GM19438 (cell line): ENCODE measurements at regions not wholly inside any gene's neighbourhood (a gene's known extent, or its start where the extent isn't known, plus 50 kb on each side); places are given as distances from the start of the nearest gene placed in this dataset.

Experiments
- ATAC-seq: cut with Tn5 transposase; IDR thresholded peaks from one replicate; pipeline ENCODE4 v1.9.1; 2021; ENCODE audit warnings: low read depth; ENCODE audit not compliant: unreplicated experiment

DNA sequence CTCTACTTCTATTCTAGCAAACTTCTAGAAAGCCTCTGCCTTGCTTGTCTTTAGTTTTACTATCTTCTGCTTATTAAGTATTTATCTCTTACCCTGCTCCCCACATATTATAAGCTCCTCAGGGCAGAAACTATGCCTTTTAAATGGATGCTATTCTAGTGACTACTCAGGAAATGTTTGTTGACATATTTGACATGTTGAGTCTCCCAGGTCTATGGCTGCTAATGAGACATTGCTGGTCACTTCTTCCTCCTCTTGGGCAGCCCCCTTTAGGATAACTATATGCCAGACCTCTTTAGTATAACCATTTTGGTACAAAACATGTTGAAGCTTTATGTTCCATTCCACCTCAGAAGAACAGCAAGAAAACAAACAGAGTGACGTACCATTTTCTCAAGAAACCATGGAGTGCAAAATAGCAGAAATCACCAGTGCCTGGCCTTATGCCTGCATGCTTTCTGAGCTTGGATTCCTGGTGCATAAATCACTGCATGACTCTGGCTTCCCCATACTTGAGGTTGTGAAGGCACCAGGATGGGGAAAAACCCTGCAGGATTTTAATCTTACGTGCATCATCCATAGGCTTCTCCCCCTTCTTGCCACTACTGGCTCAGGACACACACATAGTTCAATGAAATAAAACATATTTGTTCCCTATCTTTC is 202.6 kb downstream of the TMX1 start:
- no peak for ATAC-seq

DNA sequence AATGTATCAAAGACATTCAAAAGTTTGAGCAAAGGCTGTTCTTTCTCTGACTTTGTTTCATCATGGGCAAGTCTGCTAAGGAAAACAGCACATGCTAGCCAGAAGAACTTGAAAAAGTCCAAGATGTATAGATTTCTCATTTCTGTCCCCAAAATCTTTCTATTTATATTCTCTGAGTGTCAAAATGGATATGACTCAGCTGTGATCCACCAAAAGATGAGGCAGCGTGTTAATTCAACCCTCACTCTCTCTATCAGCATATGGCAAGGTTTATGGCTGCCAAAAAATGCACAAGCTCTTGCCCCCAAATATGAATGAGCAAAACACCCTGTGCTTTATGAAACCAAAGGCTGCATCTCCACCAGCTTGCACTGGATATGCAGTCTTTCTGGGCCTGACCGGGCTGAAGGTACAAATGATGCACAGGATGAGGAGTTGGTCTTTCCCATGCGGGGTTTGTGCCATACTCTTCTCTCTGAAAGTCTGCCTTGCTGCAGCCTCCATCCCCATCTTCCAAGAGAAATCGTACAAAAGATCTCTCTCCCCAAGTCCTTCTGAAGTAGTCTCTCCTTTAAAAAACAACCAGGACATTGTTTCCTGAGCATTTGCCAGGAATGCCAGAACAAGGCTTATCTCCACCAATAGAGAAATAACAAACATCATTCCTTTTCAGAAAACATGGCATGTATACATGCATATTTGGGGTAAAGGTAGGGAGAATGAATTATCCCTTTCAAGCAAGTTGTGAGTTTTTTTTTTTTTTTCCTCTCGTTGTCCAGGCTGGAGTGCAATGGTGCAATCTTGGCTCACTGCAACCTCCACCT is 203.4 kb downstream of the TMX1 start:
- ATAC-seq = no peak

DNA sequence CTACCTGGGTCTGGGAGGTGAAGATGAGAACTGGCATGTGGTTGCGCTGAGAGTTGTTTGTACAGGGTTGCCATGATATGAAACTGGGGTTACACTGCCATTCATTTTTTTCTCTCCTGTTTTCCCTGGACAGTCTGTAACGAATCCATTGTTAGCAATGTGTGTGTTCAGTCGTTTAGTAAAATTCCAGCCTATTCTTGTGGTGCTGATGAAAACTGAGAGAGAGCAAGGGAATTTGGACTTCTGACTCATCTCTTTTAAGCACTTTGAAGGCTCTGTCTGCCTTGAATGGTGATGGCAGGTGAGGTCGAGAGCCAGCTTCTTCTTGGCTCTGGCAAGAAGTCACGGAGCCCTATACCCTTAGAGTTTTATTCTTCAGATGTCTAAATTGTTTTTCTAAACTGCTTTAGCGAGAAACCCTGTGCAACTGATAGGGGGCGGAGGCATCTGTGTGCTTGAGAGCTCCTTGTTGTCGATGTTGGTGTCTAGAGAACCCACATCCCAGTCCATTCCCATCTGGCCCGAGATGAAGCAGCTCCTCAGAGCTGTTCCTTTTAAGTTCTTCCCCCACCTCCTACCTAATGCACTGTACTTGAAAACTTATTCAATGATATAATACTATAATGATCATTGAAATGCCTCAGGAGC is 204.4 kb downstream of the TMX1 start:
- ATAC-seq = no peak

DNA sequence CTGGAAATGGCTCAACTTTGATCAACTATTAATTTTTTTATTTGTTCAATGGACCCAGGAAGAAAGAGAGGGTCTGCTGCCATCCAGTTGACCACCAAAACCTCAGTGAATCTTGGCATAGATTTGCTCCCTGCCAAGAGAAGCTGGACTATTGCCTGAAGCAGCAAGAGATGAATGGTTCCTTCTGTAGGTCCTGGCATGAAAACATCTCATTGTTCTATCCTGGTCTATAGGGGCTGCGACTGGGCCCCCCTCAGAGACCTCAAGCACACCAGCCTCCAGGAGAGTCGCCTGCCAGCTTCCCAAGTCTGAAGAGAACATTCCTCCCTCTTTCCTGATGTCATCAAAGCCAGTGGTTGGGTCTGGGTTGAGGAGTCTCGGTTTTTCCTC is 204.9 kb downstream of the TMX1 start:
- no peak for ATAC-seq

DNA sequence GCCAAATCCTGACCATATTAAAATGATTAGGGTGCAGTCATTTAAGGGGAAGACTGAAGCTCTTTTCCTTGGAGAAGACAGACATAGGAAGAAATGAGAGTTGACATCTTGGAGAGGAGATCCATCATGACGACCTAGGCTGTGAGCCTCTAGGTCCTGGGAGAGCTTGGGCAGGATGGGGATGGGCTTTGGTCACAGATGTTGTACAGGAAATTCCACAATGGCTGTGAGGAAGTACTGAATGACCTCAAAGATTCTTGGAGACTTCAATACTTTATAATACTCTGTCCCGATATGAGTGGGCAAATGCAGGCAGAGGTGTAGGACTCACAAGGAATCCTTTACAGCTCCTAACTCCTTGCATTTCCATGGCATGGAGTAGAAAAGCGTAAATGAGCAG is 204.9 kb upstream of the FRMD6 start:
- ATAC-seq = no peak

DNA sequence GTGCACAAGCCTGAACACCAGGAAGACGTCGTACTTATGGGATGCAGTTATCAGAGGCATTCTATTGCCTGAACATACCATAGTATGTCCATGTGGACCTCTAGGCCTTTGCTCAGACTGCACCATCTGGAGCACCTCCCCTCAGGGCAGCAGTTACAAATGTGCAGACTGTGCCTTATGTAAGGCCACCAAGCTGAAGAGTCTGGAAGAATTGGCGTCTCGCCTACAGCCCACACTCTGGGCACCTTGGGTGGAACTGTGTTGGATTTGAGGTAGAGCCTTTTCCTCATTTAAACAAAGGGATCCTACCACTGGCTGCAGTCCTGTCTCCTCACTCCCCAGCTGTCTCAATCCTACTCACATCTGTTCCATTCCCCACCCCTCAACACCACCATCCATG is 204.3 kb upstream of the FRMD6 start:
- ATAC-seq = no peak

DNA sequence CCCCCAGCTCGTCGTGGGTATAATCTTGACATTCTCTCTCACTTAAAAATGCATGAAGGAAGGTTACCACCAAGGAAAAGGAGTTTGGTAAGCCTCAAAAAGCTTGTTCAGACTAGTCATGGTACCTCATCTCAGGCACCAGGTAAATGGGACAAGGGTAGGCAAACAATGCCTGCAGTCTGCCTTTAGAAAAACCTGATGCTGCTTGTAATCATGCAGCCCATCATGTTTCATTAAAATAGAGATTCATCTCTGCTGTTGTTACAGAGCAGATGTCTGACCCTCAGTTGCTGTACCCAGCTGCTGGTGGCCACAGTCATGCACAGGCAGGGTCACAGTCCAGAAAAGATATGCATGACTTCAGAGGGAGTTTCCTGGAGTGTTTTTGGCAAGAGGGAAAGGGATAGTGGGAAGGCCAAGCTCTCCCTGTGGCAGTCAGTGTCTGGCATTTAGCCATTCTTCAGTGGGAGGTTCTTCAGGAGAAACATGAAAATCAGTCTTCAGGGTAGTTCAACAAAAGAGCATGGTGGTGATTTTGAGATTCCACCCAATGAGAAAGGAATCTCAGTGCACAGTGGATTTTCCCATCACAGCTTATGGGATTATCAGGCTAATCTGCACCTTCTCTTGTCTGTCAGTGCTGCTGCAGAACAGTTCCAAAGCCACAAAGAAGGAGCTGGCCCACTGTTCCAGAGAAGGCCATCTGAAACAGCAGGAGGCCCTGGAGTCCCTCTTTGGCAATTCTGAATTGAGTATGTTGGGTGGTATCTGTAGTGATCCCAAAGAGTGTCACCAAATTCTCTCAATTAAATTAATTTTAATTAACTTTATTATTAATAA is 202.7 kb upstream of the FRMD6 start:
- no peak for ATAC-seq

DNA sequence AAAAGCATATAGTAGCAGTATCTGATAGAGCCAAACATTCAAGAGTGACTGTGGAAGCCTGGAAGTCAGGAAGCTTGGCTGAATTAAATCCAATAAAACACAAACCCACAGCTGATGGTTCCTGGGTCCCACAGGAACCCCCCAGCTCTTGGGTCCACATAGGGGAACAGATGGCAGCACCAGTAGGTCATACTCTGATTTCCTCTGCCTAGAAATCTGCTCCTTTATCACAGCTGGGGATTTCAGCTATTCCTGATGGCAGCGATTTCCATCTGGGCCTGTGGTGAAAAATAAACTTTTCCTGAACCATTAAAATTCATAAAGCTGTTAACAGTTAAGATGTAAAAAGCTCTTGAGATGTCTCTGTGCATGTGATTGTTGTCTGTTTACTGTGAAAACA is 202.0 kb upstream of the FRMD6 start:
- ATAC-seq = no peak

DNA sequence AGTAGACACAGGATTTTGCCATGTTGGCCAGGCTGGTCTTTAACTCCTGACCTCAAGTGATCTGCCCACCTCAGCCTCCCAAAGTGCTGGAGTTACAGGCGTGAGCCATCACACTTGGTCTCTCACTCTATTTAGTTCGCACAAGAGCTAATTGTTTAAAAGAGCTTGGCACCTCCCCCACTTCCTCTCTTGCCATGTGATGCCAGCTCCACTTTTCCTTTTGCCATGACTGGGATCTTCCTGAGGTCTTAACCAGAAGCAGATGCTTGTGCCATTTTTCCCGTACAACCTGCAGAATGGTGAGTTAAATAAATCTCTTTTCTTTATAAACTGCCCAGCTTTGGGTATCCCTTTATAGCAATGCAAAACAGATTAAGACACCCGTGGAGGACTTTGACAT is 200.1 kb upstream of the FRMD6 start:
- ATAC-seq = no peak

DNA sequence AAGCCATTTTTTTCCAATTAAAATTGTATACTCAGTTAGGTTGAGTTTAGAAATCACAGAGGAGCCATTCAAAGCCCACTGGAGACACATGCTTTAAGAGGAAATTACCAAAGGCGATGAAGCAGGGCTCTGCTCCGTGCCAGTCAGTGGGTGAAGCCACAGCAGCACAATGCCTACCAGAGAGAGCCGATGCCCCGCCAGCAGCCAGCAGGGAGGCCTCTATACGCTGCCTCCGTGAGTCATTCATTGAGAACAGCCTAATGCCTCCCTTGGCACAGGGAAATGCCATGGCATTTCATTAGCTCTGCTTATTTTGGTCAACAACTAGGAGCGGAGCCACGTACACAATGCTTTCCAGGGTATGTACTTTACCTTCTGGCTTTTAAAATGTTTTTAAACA is 197.8 kb upstream of the FRMD6 start:
- ATAC-seq = no peak

DNA sequence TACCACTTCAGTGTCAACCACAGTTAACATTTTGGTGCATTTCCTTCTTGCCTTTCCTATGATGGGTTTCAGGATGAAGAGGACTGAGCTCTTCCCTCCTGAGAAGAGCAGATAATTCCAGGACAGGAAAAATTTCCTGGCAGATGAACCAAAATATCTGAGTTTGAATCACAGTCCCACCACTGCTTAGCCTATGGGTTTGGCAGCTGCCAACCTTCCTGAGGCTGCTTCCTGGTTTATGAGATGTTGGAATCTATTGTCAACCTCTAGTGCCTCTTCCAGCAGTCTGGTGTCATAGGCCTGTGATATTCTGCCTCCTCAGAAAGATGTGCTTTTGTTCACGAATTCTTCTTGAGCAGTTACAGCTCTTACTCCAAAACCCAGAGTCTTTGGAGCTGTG is 197.4 kb upstream of the FRMD6 start:
- ATAC-seq = no peak

DNA sequence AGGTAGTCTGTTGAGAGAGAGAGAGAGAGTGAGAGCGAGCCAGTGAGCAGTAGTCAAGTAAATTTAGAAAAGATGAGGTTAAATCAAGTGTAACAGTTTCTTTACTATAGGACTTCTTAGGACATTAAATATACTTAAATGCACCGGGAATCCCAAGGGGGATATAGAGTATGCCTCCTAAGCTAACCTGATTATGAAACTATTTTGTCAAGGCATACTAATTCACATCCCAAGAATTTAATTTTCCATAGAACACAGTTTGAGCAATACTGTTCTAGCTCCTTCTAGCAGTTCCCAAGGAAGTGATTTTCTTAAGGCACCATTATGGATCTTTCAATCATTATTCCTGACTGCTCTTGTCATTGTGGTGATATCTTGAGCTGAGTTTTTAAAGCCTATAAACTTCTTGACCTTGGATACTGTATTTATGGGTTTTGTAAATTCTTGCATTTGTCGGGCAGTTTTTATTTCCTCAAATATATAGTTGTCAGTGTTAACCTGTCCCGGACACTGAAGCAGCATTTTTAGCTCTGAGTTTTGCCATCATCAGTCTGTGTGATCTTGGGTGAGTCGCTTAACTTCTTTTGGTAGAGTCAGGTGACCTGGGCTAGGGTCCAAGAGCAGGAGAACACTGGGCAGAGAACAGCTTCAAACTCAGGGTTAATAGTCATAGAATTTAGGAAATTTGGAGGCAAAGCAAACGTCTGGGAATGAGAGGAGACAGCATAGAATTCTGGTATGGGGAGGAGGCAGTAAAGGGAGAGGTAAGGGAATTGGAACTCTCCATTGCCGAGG is 196.5 kb upstream of the FRMD6 start:
- ATAC-seq = no peak

DNA sequence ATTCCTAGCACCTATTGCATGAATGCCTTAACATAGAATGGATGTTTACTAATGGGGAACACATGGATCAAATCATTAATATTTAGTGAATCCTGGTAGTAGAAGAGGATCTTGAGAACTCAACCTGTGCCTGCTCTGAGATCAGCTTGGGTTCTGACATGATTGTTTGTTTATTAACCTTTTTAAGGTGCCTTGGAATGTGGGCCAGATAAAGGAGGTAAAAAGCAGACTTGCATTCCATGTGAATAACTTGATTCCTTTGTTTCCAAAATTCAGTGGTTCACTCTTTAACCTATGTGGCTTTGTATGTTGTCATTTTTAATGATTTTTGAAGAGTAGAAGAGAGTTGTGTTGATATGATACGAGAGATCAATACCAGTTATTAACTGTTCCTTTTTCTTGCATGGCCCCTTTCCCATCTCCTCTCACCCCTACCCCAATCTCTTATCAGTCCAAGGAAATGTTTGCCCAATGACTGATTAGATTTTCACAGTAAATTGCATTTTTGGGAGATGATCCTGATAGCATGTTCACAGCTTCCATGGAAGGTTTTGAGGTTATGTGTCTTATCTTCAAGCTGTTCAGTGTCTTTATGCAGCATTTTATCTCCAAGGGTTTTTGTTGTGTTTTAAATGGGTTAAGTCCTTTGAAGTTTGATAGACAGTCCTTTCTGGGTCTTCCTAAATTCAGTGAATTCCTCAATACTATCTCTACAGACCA is 193.7 kb upstream of the FRMD6 start:
- ATAC-seq = no peak

DNA sequence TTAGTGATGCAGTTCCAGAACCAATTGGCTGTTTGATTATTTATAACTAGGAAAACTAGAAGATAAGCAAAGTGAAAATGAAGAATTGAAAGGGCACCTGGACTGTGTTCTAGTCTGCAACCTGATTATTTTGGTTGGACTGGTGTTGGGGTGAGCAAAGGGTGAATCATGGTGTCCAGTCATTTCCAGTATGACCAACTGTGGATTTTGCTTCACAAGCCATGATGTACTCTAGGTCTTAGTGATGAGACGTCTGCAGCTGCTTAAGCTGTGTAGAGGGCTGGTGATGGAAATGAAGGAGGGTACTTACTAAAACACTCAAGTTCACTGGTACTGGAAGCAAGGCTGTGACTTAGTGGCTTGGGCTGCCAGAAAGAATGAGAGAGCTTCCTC is 193.2 kb upstream of the FRMD6 start:
- ATAC-seq = no peak

DNA sequence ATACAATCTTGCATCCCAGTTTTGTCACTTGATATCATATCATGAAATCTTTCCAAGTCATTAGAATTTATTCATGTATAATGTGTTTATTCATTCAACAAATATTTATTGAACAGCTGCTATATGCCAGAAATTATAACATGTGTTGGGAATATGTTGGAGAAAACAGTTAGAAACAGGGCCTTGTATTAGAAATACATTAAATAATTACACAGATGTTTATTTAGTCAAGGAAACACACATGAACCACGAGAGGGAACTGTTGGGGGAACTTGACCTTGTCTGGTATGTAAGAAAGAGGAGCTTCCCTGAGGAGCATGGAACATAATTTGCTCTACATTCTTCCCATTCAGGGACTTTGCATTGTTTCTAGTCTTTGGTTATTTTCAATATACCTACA is 191.7 kb upstream of the FRMD6 start:
- ATAC-seq = no peak

DNA sequence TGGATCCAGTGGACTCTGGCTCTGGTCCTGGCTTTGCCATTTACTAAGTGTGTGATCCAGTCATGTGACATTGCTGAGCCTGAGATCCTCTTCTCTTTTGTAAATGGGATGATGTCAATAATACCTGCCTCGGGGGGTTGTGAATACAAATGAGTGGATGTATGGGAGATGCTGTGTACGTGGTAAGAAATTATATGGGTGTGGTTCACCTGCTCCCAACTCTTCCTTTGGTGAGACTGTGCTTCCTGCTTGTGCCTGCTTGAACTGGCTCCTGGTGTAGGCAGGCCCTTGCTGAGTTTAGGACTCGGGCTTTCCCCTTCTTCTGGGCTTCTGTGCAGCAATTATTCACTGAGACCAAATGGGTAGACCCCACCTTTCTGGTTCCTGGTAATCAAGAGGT is 189.5 kb upstream of the FRMD6 start:
- no peak for ATAC-seq

DNA sequence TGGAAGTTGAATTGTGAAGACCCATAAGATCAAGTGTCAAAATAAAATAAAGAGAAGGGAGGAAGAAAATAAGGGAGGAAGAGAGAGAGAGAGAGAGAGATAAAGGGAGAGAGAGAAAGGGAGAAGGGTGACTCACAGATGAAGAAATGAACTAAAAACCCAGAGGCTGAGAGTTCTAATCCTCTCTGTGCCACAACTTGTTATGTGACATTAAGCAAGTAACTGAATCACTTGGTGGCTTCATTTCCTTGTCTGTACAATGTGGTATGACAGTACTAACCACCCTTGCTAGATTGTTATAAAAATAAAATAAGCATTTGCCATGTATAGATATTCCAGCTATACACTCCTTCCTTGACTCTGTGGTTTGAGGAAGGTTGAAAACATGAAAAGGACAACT is 189.0 kb upstream of the FRMD6 start:
- no peak for ATAC-seq

DNA sequence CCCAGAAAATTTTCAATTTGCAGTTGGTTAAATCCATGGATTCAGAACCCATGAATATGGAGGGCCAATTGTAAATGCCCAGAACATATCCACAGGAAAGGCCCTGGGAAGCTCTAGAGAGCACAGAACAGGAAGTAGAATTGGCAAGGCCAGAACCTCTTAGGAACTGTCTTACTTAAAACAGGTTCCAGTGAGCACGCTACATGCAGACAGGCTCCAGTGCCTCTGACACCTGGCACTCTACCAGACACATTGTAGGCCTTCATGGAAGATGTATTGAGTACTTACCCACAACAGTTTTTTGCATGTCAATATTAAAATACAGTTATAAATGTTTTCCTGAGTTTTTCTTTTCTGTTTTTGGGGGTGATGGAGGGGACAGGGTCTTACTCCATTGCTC is 188.2 kb upstream of the FRMD6 start:
- ATAC-seq = no peak

DNA sequence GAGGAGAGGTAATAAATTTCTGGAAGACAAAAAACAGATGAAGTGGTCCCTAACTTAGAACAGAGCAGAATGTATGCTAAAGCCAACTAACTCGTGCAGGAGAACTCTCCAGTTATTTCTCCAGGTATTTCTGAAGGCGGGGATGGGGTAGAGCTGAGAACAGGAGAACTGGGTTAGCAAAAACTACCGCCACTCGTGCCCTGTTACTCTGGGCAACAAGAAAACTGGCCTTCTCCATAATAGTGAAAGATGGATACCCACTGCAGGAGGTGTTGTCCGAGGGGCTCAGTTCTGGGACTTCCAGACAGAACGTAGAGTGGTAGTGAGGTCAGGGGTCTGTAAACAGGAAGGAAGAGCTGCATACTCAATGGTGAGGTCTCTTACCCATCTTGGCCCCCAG is 187.3 kb upstream of the FRMD6 start:
- no peak for ATAC-seq

DNA sequence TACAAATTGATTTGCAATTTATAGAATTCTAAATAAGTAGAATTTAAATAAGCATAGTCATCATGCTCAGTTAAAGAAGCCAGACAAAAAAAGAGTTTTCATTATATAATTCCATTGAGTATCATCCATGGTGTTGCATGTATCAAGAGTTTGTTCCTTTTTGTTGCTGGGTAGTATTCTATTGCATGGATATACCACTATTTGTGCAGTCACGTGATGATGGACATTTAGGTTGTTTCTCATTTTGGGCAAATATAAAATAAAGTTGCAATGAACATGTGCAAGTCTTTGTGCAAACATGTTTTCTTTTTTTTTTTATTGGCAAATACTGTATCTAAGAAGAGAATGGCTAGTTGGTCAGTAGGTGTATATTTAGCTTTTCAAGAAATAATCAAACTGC is 186.2 kb upstream of the FRMD6 start:
- no peak for ATAC-seq
